ENCODE measurements at regions not wholly inside any gene's neighbourhood (a gene's known extent, or its start where the extent isn't known, plus 50 kb on each side); places are given as distances from the start of the nearest gene placed in this dataset.
"Not testable (repeated sequence)": the region's sequence is repeated elsewhere in the genome, so short reads cannot be mapped to it uniquely, and the experiment has no call there.

- no peak for DNase-seq (ENCODE audit: low spot score)
- no peaks in the 10 kb centered on the region for H4K20me1 ChIP-seq (ENCODE audit: low read depth)
Measured at GRCh38 chr9:106228861-106229260, 534.5 kb downstream of the TMEM38B start.

GRCh38 chr9:106233116-106233515 lies 538.8 kb downstream of the TMEM38B start:
- Mint-ChIP-seq H3K9me3 (no peaks in the 10 kb centered on the region), H3K27me3 (ENCODE audit: insufficient read depth, low read depth) (peaks cover 3% of the 10 kb centered on the region), H3K27ac (no peak overlapping the region), H3K36me3 (no peaks in the 10 kb centered on the region), H3K4me1 (no peaks in the 10 kb centered on the region), H3K4me3 (no peak overlapping the region)
- no peak for DNase-seq (ENCODE audit: low spot score)
- H3K9me3 ChIP-seq (ENCODE audit: low read depth) = no peaks in the 10 kb centered on the region
- no peak overlapping the region for H3K4me2 ChIP-seq
- H3K36me3 ChIP-seq = no peaks in the 10 kb centered on the region
- TF ChIP-seq CTCF (IDR thresholded peaks at IDR 0.05) = no peak
- TF ChIP-seq EZH2 (IDR thresholded peaks at IDR 0.05) = no peak
- TF ChIP-seq EZH2phosphoT487 (IDR thresholded peaks at IDR 0.05) = no peak
- H3F3A ChIP-seq (ENCODE audit: low read depth) = no peaks in the 10 kb centered on the region
- no peaks in the 10 kb centered on the region for H4K20me1 ChIP-seq (ENCODE audit: low read depth)
- no peak overlapping the region for H3K9ac ChIP-seq
- H3K4me1 ChIP-seq = no peaks in the 10 kb centered on the region
- no peak overlapping the region for H3K27ac ChIP-seq
- H3K27me3 ChIP-seq = no peaks in the 10 kb centered on the region
- H3K4me3 ChIP-seq = no peak overlapping the region
- H3K79me2 ChIP-seq (ENCODE audit: low read depth) = no peaks in the 10 kb centered on the region
- H2AFZ ChIP-seq (replicated peaks) = no peak overlapping the region

More at GRCh38 chr9:106228861-106229260, 534.5 kb downstream of the TMEM38B start:
- no peaks in the 10 kb centered on the region for H3K9me3 ChIP-seq (ENCODE audit: low read depth)
- no peaks in the 10 kb centered on the region for H3K27me3 ChIP-seq
- no peaks in the 10 kb centered on the region for H3K9me3 Mint-ChIP-seq
- no peaks in the 10 kb centered on the region for H3K36me3 ChIP-seq
- H3K4me3 ChIP-seq = no peak overlapping the region
- no peak overlapping the region for H3K9ac ChIP-seq
- peaks cover 7% of the 10 kb centered on the region for H3K4me1 Mint-ChIP-seq
- H3K4me1 ChIP-seq = peaks cover 9% of the 10 kb centered on the region
- peaks cover 2% of the 10 kb centered on the region for H3K27me3 Mint-ChIP-seq (ENCODE audit: insufficient read depth, low read depth)
- H3K4me2 ChIP-seq = no peak overlapping the region
- no peak overlapping the region for H2AFZ ChIP-seq (replicated peaks)
- H3K27ac Mint-ChIP-seq = no peak overlapping the region
- H3F3A ChIP-seq (ENCODE audit: low read depth) = no peaks in the 10 kb centered on the region
- H3K79me2 ChIP-seq (ENCODE audit: low read depth) = no peaks in the 10 kb centered on the region
- H3K36me3 Mint-ChIP-seq = no peaks in the 10 kb centered on the region
- no peak for TF ChIP-seq EZH2phosphoT487 (IDR thresholded peaks at IDR 0.05)
- no peak for TF ChIP-seq CTCF (IDR thresholded peaks at IDR 0.05)
- no peak for TF ChIP-seq EZH2 (IDR thresholded peaks at IDR 0.05)
- H3K4me3 Mint-ChIP-seq = no peak overlapping the region
- H3K27ac ChIP-seq = no peak overlapping the region

GRCh38 chr9:106260908-106261307 lies 566.6 kb downstream of the TMEM38B start:
- H3K4me3 Mint-ChIP-seq; H4K20me1 ChIP-seq (ENCODE audit: low read depth); H3K4me1 ChIP-seq; H3K4me1 Mint-ChIP-seq; H3K27me3 ChIP-seq; H3F3A ChIP-seq (ENCODE audit: low read depth); H3K36me3 ChIP-seq; H3K36me3 Mint-ChIP-seq; H3K4me3 ChIP-seq; H3K4me2 ChIP-seq; H3K79me2 ChIP-seq (ENCODE audit: low read depth); H3K27me3 Mint-ChIP-seq (ENCODE audit: insufficient read depth, low read depth); DNase-seq (ENCODE audit: low spot score); H3K27ac Mint-ChIP-seq; H2AFZ ChIP-seq (replicated peaks); H3K27ac ChIP-seq; H3K9ac ChIP-seq: not testable (repeated sequence)
- peaks cover 11% of the 10 kb centered on the region for H3K9me3 ChIP-seq (ENCODE audit: low read depth)
- peaks cover 19% of the 10 kb centered on the region for H3K9me3 Mint-ChIP-seq

- Histone ChIP-seq H2AFZ (replicated peaks) (peak overlapping the region; percentile 88), H3K36me3 (peaks cover 4% of the 10 kb centered on the region), H3K27me3 (no peaks in the 10 kb centered on the region), H3K79me2 (ENCODE audit: low read depth) (no peaks in the 10 kb centered on the region), H4K20me1 (ENCODE audit: low read depth) (no peaks in the 10 kb centered on the region), H3K27ac (no peak overlapping the region), H3K4me2 (no peak overlapping the region), H3K4me3 (no peak overlapping the region), H3K9ac (no peak overlapping the region), H3K4me1 (peaks cover 8% of the 10 kb centered on the region), H3F3A (ENCODE audit: low read depth) (peaks cover 3% of the 10 kb centered on the region), H3K9me3 (ENCODE audit: low read depth) (no peaks in the 10 kb centered on the region)
- H3K27ac Mint-ChIP-seq = no peak overlapping the region
- no peaks in the 10 kb centered on the region for H3K4me1 Mint-ChIP-seq
- peaks cover 2% of the 10 kb centered on the region for H3K9me3 Mint-ChIP-seq
- TF ChIP-seq EZH2 (IDR thresholded peaks at IDR 0.05) = no peak
- TF ChIP-seq EZH2phosphoT487 (IDR thresholded peaks at IDR 0.05) = no peak
- no peak for TF ChIP-seq CTCF (IDR thresholded peaks at IDR 0.05)
- H3K36me3 Mint-ChIP-seq = no peaks in the 10 kb centered on the region
- no peak overlapping the region for H3K4me3 Mint-ChIP-seq
- H3K27me3 Mint-ChIP-seq (ENCODE audit: insufficient read depth, low read depth) = no peaks in the 10 kb centered on the region
- DNase-seq (ENCODE audit: low spot score) = peak; percentile 36
Measured at GRCh38 chr9:106277966-106278365, 583.6 kb downstream of the TMEM38B start.

Measured in neural progenitor cell (in vitro differentiated cells).